DMS53 treated with DMSO at 0.1 percent for 48 hours (cell line): ENCODE measurements at regions not wholly inside any gene's neighbourhood (a gene's known extent, or its start where the extent isn't known, plus 50 kb on each side); places are given as distances from the start of the nearest gene placed in this dataset.

Experiments
- DNase-seq: peaks from one replicate; lab custom pipeline; 2025; ENCODE audit not compliant: unreplicated experiment; lab: John Stamatoyannopoulos, UW

DNA sequence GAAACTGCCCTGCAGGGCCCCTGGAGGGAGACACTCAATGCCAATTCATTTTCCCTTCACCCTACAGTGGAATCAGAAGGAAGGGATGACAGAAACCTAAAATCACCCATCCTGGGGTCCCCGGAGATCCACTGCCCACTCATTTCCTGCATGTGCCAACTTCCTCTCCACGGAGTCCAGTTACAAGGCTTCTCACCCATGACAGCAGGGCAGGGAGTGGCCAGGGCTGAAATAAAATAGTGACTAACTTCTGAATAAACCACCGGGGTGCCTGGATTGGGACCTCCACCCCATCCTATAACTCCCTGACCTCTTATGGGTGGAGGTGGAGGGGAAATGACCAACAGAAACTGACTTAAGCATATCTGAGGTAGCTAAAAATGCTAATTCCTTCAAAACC is 362.3 kb downstream of the MAFB start:
- DNase-seq = no peak

DNA sequence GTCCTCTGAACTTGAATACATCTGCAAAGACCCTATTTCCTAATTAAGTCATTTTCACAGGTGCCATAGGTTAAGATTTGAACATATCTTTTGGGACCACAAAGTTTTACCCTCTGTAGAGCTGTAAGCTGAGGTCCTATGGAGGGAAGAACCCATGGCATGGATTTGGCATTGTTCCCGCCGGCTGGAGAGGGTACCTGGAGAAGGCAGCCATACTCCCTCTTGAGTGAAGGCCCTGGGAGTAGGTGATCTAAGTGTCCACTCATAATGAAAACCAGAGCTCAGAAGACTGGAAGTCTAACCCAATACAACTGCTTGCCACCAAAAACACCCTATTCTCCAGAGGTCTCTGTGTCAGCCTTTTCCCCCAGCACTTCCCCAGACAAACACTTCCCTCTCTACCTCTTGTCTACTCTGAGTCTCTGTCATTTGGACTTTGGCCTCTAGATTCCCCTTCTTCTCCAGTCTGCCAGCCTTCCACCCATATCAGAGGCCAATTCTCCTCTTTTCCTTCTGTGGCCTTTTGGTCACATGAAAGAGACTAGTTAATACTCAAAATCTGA is 363.9 kb downstream of the MAFB start:
- no peak for DNase-seq

DNA sequence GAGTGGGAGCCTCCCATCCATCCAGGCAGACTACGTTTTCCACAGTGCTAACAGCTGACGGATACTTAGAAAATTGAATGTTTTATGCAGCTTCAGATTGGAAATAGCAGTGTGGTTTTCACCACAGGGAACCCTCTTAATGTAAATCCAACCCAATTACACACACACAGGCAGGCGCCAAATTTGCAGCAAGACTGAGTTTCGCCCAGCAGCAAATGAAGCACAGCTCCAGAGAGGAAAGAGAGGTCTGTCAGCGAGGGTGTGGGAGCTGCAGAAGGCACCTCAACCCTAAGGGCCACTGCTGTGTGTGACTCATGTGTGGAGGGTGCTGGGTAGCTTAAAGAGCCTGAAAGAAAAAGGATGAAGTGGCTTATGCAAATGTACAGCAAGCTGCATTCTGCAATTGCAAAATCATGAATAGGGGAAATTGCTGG is 365.7 kb downstream of the MAFB start:
- no peak for DNase-seq

GRCh38 chr20:40322941-40323340 is 366.1 kb downstream of the MAFB start:
- DNase-seq = no peak

DNA sequence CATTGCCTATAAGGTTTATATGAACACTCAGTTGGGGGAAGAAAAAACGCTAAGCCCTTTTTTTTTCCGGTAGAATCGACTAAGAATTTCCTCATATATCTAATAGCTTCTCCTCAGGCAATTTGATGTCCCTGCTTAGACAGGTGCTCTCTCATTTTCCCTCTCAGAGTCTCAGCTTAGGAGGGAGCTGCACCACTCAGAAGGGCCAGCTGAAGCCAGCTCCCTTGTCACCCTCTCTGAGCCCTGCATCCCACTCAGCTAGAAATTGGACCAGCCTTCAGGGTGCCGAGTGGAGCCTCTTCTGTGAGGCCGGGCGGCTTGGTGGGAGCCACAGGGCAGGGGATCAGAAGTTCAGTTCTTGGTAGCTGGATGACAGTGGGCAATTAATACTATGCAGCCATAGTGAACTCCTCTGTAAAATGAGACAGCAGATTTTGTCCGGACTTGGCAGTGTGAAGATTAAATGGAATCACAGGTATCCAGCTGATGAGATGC is 368.5 kb downstream of the MAFB start:
- DNase-seq = no peak

- DNase-seq = no peak
Observed at GRCh38 chr20:40319741-40320516, 369.1 kb downstream of the MAFB start.

- no peak for DNase-seq
Observed at GRCh38 chr20:40319056-40319455, 370.0 kb downstream of the MAFB start.

DNA sequence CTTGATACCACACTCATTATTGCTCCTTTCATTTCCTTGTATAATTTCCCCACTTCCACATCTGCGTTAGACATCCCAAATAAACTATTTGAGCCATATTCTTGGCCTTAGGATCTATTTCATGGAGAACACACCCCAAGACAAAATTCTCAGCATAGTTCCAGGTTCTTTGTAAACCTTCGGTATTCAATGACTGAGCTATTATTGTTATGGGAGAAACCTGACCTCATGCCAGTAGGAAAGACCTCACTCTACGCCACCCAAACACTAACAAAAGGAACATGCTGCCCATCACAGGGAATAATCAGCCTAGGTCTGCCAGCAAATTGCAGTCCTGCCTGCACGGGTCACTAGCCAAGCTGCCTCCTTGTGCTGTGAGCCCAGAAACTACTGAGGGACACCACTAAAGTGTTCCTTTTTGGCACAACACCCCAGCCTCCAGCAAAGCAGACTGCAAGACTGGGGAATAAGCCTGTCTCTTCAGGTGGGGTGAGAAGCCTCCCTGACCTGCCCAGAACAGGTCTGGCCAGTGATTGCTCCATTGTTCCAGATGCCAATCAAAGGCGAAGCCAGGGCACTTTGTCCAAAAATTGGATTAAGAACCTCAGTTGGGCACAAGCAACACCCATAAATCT is 371.8 kb downstream of the MAFB start:
- no peak for DNase-seq

DNA sequence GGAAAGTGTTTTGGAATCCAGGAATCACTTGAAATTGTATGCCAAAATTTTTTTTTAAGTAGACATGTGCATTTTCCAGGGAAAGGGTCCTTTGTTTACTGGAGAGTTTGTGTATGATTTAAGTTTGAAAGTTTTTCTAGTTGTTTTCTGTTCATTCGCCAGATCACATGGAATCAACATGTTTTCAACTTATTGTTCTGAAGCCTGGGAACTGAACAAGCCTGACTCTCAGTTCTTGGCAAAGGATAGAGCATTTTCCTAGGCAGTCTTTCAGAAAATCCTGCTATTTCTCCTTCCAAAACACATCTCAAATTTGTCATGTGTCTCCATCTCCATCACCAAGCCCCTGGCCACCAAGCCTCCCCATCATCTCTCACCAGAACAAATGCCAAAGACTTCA is 374.8 kb downstream of the MAFB start:
- no peak for DNase-seq

DNA sequence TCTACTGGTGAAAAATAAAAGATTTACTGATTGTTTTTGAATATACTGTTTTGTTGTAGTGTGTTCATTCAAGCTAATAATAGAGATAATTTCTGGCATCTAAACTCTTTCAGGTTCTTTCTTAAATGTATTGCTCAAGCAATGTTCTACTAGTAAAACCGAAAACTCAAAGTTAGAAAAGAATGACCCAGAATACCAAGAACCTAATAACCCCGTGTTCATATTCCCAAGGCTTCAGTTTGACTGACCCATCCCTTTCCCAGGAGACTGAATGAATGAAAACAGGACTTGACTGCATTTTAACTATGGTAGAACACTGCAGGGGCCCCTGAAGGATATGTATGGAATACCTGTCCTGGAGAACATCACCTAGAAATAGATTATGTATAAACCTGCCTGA is 375.3 kb downstream of the MAFB start:
- no peak for DNase-seq

GRCh38 chr20:40309731-40310130 is 379.3 kb downstream of the MAFB start:
- no peak for DNase-seq

DNA sequence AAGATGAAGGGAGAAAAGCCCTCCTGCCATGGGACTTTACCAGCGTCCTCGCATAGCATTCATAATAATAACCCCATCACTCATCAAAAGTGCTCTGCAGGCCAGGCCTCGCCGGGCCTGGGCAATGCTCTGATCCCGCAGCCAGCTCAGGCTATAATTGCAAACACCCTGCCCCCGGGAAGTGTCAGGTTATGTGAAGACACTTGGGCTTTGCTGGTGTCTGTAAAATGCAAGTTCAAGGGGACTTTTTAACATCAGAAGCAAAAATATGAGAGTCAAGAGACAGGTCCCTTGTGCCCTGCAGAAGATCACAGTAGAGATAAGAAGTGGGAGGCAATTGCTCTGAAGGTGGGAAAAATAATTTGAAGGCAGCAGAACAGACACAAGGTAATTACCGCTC is 381.0 kb downstream of the MAFB start:
- no peak for DNase-seq

- no peak for DNase-seq
Observed at GRCh38 chr20:40307268-40307667, 381.8 kb downstream of the MAFB start.

GRCh38 chr20:40305303-40305702 is 383.7 kb downstream of the MAFB start:
- no peak for DNase-seq

GRCh38 chr20:40304119-40304613 is 384.9 kb downstream of the MAFB start:
- no peak for DNase-seq

DNA sequence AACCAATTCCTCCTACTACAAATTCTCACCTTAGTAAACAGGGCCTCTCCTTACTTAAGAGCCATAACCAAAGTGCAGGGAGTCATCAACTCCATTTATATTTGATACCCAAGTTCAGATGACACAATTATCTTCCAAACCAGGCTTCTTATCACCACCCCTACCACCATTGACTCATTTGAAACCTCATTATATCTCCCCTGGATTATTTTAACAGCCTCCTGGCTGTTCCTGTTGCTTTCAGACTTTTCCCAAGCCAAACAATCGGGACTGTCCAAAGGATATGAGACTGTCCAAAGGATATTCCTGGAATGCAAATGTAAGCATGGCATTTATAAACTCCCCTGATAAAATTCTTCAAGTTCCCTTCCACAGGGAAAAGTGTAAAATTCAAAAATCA is 394.3 kb downstream of the MAFB start:
- DNase-seq = no peak

- no peak for DNase-seq
Observed at GRCh38 chr20:40294175-40294574, 394.9 kb downstream of the MAFB start.

DNA sequence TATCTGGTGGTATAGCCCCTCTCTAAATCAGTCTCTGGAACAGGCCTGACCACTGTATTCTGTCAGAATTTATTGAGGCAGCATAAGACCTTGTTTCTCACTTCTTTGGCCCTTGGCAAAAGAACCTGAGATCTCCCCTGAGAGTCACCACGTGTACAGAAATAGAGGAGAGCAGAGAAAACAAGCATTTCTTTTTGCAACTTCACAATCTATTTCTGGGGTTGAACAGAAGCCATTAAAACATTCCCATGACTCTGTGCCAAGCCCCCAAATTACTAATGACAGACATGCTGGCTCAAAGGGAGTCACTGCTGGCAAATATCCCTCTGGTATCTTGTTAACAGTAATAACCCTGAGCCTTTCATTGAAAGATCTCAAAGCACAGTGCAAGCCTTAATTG is 395.3 kb downstream of the MAFB start:
- DNase-seq = no peak

- no peak for DNase-seq
Observed at GRCh38 chr20:40291493-40292135, 397.4 kb downstream of the MAFB start.

DNA sequence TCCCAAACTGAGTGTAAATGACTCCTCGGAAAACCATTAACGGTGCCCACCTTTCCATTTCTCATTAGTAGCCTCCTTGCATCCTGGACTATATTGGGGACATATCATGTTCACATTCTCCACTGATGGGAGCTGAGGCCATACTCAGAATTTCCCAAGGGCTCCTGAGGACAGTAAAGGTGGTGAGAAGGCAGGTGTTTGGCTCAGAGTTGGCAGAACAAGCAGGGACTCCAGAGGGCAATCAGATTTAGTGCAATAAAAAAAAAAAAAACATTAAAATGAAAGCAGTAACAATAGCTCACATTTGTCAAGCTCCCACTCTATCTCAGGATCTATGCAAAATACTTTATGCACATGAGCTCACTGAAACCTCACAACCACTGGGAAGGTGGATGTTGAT is 401.4 kb downstream of the MAFB start:
- DNase-seq = no peak

DNA sequence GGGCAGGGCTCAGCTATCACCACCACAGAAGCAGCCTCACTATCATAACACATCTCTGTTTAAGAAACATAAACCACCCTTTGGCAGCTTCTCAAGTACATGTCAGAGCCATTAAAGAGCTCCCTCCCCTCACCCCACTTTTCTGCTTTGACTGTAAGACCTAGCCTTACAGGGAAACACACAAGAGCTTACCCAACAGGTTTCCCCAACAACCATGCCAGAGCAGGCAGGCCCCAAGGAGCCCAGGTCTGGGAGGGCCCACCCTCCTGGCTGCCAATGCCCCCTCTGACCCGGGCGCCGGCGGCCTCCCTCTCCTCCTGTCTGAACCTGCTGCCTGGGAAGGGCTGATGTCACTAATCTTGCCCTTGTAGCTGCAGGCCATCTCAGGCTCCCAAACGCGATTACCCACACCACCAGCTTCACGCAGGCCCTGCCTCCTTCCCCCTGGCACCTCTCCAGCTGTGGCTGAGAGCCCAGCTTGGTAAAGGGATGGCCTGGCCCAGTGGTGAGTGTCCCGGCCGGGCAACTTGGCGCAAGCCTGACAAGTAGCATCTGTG is 402.0 kb downstream of the MAFB start:
- no peak for DNase-seq
